Activated CD4-positive, alpha-beta T cell treated with anti-CD3 and anti-CD28 coated beads, Interleukin-2, amount 10 ng/mL, durations not matched to agents 24 days and 14 days (primary cell): ENCODE measurements at regions not wholly inside any gene's neighbourhood (a gene's known extent, or its start where the extent isn't known, plus 50 kb on each side); places are given as distances from the start of the nearest gene placed in this dataset.

Source experiments
- DNase-seq: peaks from one replicate; pipeline ENCODE4 v3.0.0; 2022
- H3K27ac Mint-ChIP-seq: one replicate; pipeline ENCODE4 v1.8.0; 2022; ENCODE audit warnings: mild to moderate bottlenecking, mixed read lengths
- H3K27me3 Mint-ChIP-seq: one replicate; pipeline ENCODE4 v1.8.0; 2022; ENCODE audit warnings: mixed read lengths
- H3K36me3 Mint-ChIP-seq: one replicate; pipeline ENCODE4 v1.8.0; 2022; ENCODE audit warnings: low read depth, mild to moderate bottlenecking, mixed read lengths
- H3K4me1 Mint-ChIP-seq: one replicate; pipeline ENCODE4 v1.8.0; 2021; ENCODE audit warnings: mixed read lengths
- H3K4me3 Mint-ChIP-seq: one replicate; pipeline ENCODE4 v1.8.0; 2022; ENCODE audit warnings: mild to moderate bottlenecking, moderate library complexity, mixed read lengths
- H3K9me3 Mint-ChIP-seq: one replicate; pipeline ENCODE4 v1.8.0; 2021; ENCODE audit warnings: mixed read lengths
- intact Hi-C: fragments of 100-400 bp; cut with micrococcal nuclease; formaldehyde crosslinking; loops from one replicate; pipeline ENCODE4 v1.15.1; 2023

DNA sequence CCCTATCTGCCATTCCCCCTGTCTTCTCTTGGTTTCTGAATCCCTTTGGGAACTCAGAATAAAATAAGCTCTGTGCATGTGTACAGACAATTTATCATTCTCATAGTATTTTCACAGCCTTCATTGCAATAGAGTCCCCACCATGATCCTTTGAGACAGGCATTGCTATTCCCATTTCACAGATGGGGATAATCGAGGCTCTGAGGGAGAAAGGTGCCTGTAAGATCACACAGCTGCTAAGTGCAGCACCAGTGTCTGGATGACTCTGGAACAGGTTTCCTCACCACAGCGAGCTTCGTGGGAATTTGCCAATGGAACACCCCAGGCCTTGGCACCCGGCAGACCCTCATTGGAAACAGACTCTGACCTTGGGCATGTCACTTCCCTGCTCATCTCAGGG is 293.6 kb downstream of the NSG2 start:
- Mint-ChIP-seq H3K36me3 (no peaks in the 10 kb centered on the region), H3K4me1 (no peaks in the 10 kb centered on the region), H3K27me3 (peaks cover 17% of the 10 kb centered on the region), H3K9me3 (no peaks in the 10 kb centered on the region), H3K27ac (no peak overlapping the region), H3K4me3 (no peak overlapping the region)
- intact Hi-C loops, result no loop called here
- no peak for DNase-seq

DNA sequence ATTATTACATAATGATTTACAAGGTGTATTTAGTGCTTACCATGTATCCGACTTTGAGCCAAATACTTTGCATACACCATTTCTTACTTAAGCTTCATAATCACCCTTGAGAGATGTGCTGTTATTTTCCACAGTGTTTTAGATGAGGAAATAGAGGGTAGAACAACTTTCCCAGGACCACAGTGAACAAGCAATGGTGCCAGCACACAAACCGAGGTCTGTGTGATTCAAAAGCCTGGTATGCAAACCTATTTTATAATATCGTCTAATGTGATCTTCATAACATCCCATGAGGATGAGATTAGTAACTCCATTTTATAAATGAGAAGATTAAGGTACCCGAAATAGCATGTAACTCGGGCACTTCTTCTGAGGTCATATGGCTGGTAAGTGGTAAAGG is 294.7 kb downstream of the NSG2 start:
- Mint-ChIP-seq H3K9me3 (no peaks in the 10 kb centered on the region), H3K27me3 (peaks cover 17% of the 10 kb centered on the region), H3K36me3 (no peaks in the 10 kb centered on the region), H3K4me1 (no peaks in the 10 kb centered on the region), H3K27ac (no peak overlapping the region), H3K4me3 (no peak overlapping the region)
- no peak for DNase-seq
- intact Hi-C loops, result no loop called here

DNA sequence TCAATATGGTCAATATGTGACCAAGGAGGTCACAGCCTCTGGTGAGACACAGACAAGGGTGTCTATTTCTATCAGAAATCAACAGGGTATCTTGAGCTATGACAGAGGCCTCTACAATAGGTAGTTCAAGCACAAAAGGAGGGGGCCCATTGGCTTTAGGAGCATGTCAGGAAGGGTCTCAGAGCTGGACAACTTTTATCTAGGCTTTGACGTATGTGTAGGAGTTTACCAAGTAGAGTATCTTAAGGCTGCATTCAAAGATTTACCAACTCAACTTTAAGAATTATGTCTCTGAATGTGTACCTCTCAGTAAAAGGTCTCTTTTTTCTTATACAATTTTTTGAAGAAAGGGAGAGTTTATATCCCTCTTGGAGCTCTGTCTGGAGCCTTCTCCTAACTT is 297.2 kb downstream of the NSG2 start:
- Mint-ChIP-seq H3K9me3 (no peaks in the 10 kb centered on the region), H3K4me1 (no peaks in the 10 kb centered on the region), H3K27ac (no peak overlapping the region), H3K27me3 (peaks cover 10% of the 10 kb centered on the region), H3K36me3 (no peaks in the 10 kb centered on the region), H3K4me3 (no peak overlapping the region)
- intact Hi-C loops, result no loop called here
- no peak for DNase-seq

DNA sequence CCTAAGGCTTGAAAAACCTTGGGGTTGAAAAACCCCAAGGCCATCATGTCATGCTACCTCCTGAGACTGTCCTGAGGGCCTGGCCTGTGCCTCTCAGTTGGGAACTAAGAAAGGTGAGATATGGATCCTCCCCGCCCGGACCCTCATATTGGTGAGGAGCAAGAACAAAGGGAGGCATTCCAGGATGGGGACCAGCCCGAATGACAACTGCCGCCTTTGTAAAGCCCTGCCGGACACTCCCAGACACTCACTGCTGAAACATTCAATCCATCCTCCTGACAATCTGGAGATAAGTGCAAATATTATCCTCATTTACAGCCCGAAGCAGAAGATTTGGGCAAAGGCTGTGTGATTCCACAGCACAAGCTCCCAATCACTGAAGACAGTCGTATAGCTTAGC is 298.3 kb downstream of the NSG2 start:
- no peaks in the 10 kb centered on the region for H3K4me1 Mint-ChIP-seq
- H3K27ac Mint-ChIP-seq, result no peak overlapping the region

DNA sequence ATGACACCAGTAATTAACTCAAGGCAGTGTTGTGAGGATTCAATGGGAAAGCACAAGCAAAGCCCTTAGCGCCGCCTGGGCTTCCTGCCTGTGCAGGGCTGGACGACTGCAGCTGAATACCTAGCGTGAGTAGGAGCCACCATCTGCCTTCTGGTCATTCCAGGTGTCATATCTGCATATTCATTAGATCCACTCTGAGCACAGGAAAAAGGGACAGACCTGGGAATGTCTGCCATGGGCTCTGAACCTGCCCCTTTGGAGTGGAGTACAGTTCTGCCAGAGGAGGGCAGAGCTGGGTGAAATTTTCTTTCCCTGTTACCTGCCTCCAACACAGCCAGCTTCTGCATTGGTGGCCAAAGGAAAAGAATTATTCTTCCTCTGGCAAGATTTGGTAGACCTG is 298.8 kb downstream of the NSG2 start:
- Mint-ChIP-seq H3K36me3 (no peaks in the 10 kb centered on the region), H3K27ac (no peak overlapping the region), H3K27me3 (no peaks in the 10 kb centered on the region), H3K9me3 (no peaks in the 10 kb centered on the region), H3K4me1 (no peaks in the 10 kb centered on the region), H3K4me3 (no peak overlapping the region)
- no peak for DNase-seq
- intact Hi-C loops, result no loop called here

More for the DNA sequence above, 298.3 kb downstream of the NSG2 start:
- DNase-seq, result no peak
- intact Hi-C loops, result no loop called here
- no peaks in the 10 kb centered on the region for H3K36me3 Mint-ChIP-seq
- H3K4me3 Mint-ChIP-seq, result no peak overlapping the region
- no peaks in the 10 kb centered on the region for H3K9me3 Mint-ChIP-seq
- H3K27me3 Mint-ChIP-seq, result peaks cover 3% of the 10 kb centered on the region

DNA sequence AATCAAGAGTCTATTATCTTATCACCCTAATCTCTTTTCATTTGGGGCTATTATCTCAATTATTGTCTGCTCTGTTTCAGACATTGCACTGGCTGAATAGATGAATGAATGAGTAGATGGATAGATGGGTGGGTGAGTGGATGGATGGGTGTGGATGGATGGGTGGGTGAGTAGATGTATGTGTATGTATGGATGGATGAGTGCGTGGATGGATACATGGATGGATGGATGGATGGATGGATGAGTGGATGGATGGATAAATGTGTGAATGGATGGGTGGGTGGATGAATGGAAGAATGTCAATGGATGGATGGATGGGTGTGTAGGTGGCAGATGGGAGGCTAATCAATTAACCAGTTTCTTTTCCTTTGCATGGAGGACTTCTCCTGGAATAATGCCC is 301.7 kb downstream of the NSG2 start:
- no peaks in the 10 kb centered on the region for H3K9me3 Mint-ChIP-seq
- DNase-seq, result no peak
- H3K27me3 Mint-ChIP-seq, result no peaks in the 10 kb centered on the region
- H3K36me3 Mint-ChIP-seq, result no peaks in the 10 kb centered on the region
- intact Hi-C loops, result no loop called here
- no peaks in the 10 kb centered on the region for H3K4me1 Mint-ChIP-seq
- no peak overlapping the region for H3K4me3 Mint-ChIP-seq
- no peak overlapping the region for H3K27ac Mint-ChIP-seq

DNA sequence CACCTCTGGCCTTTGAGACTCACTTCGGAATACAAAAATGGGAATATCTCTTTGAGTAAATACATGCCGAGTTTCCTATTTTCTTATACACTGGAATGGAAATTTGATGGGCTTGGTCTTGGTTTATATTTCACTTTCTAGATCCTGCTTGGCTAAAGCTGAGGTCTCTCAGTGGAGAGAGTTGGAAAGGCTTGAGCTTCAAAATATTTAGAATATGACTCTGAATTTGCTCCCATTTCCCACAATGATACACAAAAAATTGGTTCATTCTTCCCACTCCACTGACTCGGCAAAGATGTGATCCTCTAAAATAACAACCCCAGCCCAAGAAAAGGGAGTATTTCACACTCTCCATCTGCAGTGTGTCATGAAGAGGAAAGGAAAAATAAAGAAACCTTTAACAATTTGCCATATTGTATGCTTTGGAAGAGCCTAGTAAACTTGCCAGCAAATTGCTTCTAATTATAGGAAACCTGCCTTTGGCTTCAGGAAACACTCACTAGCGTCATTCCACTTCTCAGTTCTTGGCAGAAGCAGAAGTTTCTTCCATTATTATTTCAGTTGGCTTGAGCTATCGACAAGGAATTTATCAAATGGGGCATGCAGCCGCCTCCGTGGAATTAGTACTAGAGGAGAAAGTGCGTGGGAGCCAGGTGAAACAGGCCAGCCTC is 302.9 kb downstream of the NSG2 start:
- no peak overlapping the region for H3K27ac Mint-ChIP-seq
- no peak overlapping the region for H3K4me3 Mint-ChIP-seq
- no peaks in the 10 kb centered on the region for H3K4me1 Mint-ChIP-seq
- DNase-seq, result no peak
- H3K9me3 Mint-ChIP-seq, result no peaks in the 10 kb centered on the region
- no peaks in the 10 kb centered on the region for H3K27me3 Mint-ChIP-seq
- intact Hi-C loops, result no loop called here
- H3K36me3 Mint-ChIP-seq, result no peaks in the 10 kb centered on the region

DNA sequence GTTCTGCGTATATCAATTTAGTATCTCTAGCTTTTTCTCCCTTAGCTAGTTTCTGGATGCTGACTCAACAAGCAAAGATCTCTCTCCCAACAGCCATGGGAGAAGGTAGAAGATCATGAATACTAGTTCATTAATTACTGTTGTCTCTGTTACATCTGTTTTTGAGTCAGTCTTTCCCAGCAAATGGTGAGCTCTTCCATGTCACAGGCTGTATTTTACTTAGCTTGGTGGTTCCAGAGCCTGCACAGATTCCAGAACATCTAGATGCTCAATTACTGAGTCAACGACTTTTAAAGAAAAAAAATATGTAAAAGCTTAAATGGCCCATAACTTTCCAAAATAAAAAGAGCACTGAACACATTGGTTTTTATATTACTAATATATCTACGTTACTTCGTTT is 307.2 kb downstream of the NSG2 start:
- no peaks in the 10 kb centered on the region for H3K27me3 Mint-ChIP-seq
- no peaks in the 10 kb centered on the region for H3K9me3 Mint-ChIP-seq
- no peaks in the 10 kb centered on the region for H3K4me1 Mint-ChIP-seq
- H3K4me3 Mint-ChIP-seq, result no peak overlapping the region
- intact Hi-C loops, result no loop called here
- H3K36me3 Mint-ChIP-seq, result no peaks in the 10 kb centered on the region
- no peak overlapping the region for H3K27ac Mint-ChIP-seq
- no peak for DNase-seq

DNA sequence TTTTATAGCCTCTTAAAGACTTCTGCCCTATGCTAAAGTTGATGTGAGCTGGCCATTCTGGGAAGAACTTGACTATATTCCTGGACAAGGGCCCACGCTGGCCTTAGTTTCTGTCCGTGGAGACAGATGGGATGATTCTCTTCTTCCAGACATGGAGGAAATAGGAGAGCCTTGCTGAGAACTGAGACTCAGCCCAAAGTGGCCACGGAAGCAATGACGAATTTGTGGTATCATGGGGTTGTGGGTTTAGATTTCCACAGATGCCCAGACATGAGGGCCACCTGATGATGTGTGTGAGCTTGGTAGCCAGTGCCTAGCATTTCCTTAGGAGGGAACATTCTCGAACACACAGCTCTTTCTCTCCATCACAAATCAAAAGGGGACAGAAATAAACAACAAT is 309.1 kb downstream of the NSG2 start:
- Mint-ChIP-seq H3K27me3 (no peaks in the 10 kb centered on the region), H3K36me3 (no peaks in the 10 kb centered on the region), H3K4me3 (no peak overlapping the region), H3K4me1 (no peaks in the 10 kb centered on the region), H3K27ac (no peak overlapping the region), H3K9me3 (no peaks in the 10 kb centered on the region)
- DNase-seq, result no peak
- intact Hi-C loops, result no loop called here

DNA sequence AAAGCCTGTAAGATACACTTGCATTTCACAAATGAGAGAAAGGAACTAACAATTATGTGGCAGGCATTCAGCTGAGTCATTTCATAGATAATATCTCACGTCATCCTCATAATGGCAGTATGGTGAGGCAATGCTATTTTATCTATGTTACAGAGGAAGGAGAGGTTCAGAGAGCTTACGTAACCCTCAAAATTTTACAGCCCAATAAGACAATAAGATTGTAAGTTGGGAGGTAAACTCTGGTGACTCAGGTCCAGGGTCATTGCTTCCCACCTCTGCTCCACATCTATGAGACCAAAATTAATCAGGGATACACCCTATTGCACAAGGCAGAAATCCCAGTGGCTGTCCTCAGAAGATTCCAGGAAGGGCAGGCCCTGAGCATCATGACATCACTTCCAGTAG is 309.7 kb downstream of the NSG2 start:
- no peaks in the 10 kb centered on the region for H3K36me3 Mint-ChIP-seq
- no peak for DNase-seq

DNA sequence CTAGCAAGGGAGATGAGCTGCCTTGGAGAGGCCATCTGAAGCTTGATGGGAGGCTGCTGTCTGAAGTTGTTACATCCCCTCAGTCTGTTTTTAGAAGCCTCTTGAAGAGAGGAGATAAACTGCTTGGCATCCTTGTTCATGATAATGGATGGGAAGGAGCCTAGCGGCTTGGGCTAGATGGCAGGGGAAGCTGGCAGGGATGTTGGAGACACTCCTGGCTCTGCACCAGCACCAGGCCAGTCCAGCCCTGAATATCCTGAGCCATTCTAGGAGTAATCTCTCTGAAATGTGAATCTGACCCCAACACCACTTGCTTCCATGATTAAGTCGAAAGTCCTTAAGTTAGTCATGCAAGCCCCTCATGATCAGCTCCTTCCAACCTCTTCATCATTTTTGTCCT is 310.5 kb downstream of the NSG2 start:
- Mint-ChIP-seq H3K27ac (no peak overlapping the region), H3K27me3 (no peaks in the 10 kb centered on the region), H3K4me1 (no peaks in the 10 kb centered on the region), H3K36me3 (no peaks in the 10 kb centered on the region), H3K4me3 (no peak overlapping the region), H3K9me3 (peaks cover 4% of the 10 kb centered on the region)
- intact Hi-C loops, result no loop called here
- DNase-seq, result no peak

More for the DNA sequence above, 309.7 kb downstream of the NSG2 start:
- H3K4me3 Mint-ChIP-seq, result no peak overlapping the region
- no peaks in the 10 kb centered on the region for H3K9me3 Mint-ChIP-seq
- no peak overlapping the region for H3K27ac Mint-ChIP-seq
- intact Hi-C loops, result no loop called here
- H3K4me1 Mint-ChIP-seq, result no peaks in the 10 kb centered on the region
- H3K27me3 Mint-ChIP-seq, result no peaks in the 10 kb centered on the region

DNA sequence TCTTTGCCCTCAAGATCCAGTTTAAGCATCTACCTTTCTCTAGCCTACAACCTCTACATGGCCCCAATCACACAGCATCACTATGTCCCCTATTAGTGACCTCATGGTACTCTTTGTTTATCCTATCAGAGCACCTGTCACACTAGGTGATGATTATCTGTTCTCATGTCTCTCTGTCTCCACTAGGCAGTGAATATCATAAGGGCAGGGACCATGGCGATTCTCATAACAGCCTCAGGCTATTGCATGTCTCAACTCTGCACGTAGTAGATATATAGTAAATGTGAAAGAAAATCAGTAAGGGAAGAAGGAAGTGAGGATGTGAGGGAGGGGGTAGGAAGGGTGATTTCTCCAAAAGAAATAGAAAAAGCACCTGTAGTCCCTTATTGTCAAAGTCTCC is 311.0 kb downstream of the NSG2 start:
- H3K27me3 Mint-ChIP-seq, result no peaks in the 10 kb centered on the region
- no peaks in the 10 kb centered on the region for H3K4me1 Mint-ChIP-seq
- H3K9me3 Mint-ChIP-seq, result peaks cover 5% of the 10 kb centered on the region
- H3K36me3 Mint-ChIP-seq, result no peaks in the 10 kb centered on the region
- no peak overlapping the region for H3K4me3 Mint-ChIP-seq
- intact Hi-C loops, result no loop called here
- DNase-seq, result no peak
- no peak overlapping the region for H3K27ac Mint-ChIP-seq

DNA sequence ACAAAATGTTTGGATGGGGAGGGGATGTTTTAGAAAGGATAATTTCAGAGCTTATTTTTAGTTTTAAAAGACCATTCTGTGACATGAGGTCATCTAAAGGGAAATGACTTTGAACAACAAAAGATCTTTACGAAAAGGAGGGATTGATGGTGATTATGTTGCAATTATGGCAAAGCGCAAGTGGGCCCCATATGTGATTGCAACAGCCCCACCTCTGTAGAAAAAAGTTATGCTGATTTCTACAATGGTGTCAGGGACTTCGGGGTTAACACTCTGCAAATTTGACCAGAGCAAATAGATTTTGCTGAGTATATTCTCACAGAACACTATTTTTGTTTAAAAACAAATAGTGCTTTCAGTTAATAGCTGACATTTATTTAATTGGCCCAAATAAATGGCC is 312.8 kb downstream of the NSG2 start:
- intact Hi-C loops, result no loop called here
- no peak overlapping the region for H3K4me3 Mint-ChIP-seq
- H3K4me1 Mint-ChIP-seq, result no peaks in the 10 kb centered on the region
- H3K36me3 Mint-ChIP-seq, result no peaks in the 10 kb centered on the region
- no peak for DNase-seq
- H3K27me3 Mint-ChIP-seq, result no peaks in the 10 kb centered on the region
- H3K9me3 Mint-ChIP-seq, result peaks cover 14% of the 10 kb centered on the region
- H3K27ac Mint-ChIP-seq, result no peak overlapping the region

DNA sequence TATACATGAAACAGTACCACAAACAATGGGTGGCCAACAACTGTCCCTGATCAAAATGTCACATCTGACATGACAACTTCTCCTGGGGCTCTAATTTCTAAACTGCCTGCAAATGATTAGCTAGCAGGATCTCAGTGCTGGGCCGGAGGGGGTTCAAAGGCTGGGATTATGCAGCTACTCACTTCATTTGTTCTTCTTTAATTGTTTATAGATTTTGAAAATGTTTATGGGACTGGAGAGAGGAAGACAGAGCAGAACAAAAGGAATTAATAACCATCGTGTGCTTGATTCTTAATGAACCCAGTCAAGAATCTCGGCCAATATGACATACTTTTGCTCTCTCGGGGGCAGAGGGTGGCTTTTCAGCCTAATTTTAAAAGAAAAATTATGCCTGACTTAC is 313.6 kb downstream of the NSG2 start:
- no peak for DNase-seq
- intact Hi-C loops, result no loop called here
- H3K9me3 Mint-ChIP-seq, result peaks cover 16% of the 10 kb centered on the region
- H3K27me3 Mint-ChIP-seq, result no peaks in the 10 kb centered on the region
- no peak overlapping the region for H3K4me3 Mint-ChIP-seq
- no peaks in the 10 kb centered on the region for H3K36me3 Mint-ChIP-seq
- H3K4me1 Mint-ChIP-seq, result no peaks in the 10 kb centered on the region
- H3K27ac Mint-ChIP-seq, result no peak overlapping the region

DNA sequence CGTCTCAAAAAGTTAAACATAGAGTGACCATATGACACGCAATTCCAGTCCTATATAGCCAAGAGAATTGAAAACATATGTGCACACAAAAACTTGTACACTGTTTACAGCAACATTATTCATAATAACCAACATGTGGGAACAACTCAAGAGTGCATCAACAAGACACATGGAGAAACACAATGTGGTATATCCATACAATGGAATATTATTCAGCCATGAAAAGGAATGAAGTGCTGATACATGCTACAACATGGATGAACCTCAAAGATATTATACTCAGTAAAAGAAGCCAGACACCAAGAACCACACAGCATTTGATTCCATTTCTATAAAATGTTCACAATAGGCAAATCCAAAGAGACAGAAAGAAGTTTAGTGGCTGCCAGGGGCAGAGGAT is 317.0 kb downstream of the NSG2 start:
- Mint-ChIP-seq H3K27ac (no peak overlapping the region), H3K36me3 (no peaks in the 10 kb centered on the region)

More for the DNA sequence above, 317.0 kb downstream of the NSG2 start:
- no peak for DNase-seq
- intact Hi-C loops, result no loop called here
- Mint-ChIP-seq H3K4me1 (no peaks in the 10 kb centered on the region), H3K4me3 (no peak overlapping the region), H3K9me3 (peaks cover 20% of the 10 kb centered on the region), H3K27me3 (no peaks in the 10 kb centered on the region)
